ENCODE measurements at regions not wholly inside any gene's neighbourhood (a gene's known extent, or its start where the extent isn't known, plus 50 kb on each side); places are given as distances from the start of the nearest gene placed in this dataset.

DNA sequence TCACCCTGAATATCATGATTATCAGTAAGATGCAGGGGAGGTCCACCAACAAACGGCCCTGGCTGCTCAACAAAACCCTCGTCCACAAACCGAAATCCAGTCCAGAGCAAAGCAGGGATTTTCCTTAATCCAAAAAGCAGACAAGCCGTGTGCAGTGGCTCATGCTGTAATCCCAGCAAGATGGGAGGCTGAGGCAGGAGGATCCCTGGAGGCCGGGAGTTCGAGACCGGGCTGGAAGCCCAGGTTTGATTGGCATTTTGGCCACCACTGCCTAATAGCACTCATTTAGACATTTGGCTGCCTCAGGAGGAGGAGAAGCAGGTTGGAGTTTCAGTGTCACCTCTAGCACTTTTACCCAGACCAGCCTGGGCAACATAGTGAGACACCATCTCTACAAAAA lies 562.0 kb upstream of the AUTS2 start:
- TF ChIP-seq, protein P1, sequence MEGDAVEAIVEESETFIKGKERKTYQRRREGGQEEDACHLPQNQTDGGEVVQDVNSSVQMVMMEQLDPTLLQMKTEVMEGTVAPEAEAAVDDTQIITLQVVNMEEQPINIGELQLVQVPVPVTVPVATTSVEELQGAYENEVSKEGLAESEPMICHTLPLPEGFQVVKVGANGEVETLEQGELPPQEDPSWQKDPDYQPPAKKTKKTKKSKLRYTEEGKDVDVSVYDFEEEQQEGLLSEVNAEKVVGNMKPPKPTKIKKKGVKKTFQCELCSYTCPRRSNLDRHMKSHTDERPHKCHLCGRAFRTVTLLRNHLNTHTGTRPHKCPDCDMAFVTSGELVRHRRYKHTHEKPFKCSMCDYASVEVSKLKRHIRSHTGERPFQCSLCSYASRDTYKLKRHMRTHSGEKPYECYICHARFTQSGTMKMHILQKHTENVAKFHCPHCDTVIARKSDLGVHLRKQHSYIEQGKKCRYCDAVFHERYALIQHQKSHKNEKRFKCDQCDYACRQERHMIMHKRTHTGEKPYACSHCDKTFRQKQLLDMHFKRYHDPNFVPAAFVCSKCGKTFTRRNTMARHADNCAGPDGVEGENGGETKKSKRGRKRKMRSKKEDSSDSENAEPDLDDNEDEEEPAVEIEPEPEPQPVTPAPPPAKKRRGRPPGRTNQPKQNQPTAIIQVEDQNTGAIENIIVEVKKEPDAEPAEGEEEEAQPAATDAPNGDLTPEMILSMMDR (IDR thresholded peaks at IDR 0.05; ENCODE audit: insufficient read depth, low read depth, low read length, missing control alignments) = no peak
- H3K4me3 ChIP-seq (ENCODE audit: low read depth, low read length) = no peak overlapping the region
- no peak for DNase-seq (ENCODE audit: low read depth)

DNA sequence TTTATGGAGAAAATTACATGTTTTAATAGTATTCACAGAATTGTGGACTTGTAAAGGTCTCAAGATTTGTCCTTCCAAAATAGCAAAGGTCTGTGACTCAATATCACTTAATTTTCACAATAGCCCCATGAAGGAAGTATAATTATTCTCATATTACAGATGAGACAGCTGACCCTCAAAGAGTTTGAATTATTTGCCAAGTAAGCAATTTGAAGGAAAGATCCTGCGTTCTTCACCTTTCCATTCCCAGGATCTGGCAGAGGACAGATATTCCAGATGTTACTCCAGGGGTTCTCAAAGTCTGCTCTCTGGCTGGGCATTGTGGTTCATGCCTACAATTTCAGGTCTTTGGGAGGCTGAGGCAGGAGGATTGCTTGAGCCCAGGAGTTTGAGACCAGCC lies 559.4 kb upstream of the AUTS2 start:
- TF ChIP-seq, protein P1 (IDR thresholded peaks at IDR 0.05; ENCODE audit: insufficient read depth, low read depth, low read length, missing control alignments) = no peak
- H3K4me3 ChIP-seq (ENCODE audit: low read depth, low read length) = no peak overlapping the region
- DNase-seq (ENCODE audit: low read depth) = no peak

DNA sequence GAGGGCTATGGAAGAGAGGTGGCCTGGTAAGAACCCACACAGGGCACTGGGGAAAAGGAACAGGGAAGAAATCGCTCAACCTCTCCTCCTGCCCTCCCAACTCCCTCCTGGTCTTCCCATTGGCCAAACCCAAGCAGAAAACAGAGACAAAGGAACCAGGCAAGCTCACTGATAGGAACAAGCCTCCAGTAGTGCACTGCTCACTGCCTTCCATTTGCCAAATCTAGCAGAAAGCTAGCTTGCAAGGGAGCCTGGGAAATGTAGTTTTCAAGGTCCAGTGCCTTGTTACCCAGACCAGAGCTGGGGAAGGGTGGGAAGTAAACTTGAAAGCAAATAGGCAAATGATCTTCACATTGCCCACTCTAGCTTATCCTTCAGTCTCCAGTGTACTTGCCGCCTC lies 556.1 kb upstream of the AUTS2 start:
- TF ChIP-seq, protein P1 (IDR thresholded peaks at IDR 0.05; ENCODE audit: insufficient read depth, low read depth, low read length, missing control alignments) = no peak
- DNase-seq (ENCODE audit: low read depth) = no peak
- no peak overlapping the region for H3K4me3 ChIP-seq (ENCODE audit: low read depth, low read length)

DNA sequence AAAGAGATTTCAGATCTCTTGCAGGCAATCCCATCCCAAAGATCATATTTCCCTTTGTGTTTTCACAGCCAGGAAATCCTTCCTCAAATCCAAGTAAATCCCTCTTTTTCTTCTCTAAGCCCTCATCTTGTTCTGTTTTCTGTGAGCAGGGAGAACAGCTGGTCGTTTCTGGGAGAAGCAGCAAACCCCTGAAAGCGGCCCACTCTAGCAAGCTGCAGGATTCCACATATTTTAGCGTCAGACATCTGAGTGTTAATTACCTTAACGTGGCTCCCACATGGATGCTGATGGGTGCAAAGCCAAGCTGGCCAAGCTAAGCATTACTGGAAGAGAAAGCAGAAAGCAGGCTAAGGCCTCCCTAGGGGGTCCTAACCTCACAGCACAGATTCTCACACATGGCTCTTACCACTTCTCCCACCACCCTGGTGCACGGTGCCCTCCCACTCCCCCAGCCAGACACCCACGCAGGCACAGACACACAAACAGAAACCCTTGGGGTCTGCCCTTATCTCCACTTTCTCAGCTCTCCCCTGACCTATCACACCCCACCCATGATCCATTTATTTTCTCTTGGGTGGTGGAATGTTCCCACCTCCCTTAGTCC lies 551.0 kb upstream of the AUTS2 start:
- TF ChIP-seq, protein P1 (IDR thresholded peaks at IDR 0.05; ENCODE audit: insufficient read depth, low read depth, low read length, missing control alignments) = no peak
- DNase-seq (ENCODE audit: low read depth) = no peak
- H3K4me3 ChIP-seq (ENCODE audit: low read depth, low read length) = no peak overlapping the region

DNA sequence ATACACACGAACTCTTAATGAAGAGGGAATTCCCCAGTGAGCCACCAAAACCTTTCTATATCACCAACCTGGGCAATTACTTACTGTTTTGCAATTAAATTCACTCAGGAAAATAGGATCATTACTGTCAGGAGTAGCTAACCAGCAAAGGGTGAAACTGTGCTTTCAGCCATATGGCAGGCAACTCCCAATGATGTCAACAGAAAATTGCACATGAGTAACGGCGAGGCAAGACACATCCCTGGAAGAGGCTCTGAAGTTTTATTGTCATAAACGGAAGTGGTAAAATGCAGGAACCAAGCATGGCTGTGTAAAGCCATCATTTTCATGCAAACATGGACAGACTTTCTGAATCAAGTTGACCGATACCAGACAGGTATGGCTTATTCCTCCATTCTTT lies 548.9 kb upstream of the AUTS2 start:
- TF ChIP-seq, protein P1 (IDR thresholded peaks at IDR 0.05; ENCODE audit: insufficient read depth, low read depth, low read length, missing control alignments) = no peak
- DNase-seq (ENCODE audit: low read depth) = no peak

DNA sequence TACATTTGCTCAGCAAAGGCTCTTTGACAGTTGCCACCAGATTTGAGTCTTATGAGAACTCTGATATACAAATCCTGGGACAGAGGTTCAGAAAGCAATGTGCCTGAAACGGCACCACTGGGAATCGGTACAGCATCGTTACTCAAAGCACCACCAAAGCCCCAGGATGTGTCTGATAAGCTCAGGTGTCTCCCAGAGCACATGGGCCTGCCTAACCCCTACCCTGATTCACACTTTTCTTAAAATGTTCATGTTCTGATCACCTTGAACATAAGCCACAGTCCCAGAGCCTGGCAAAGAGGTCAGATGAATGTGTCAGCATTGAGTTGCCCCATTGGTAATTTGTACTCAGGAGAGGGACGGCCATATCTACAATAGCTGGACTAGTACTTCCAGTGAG lies 545.8 kb upstream of the AUTS2 start:
- no peak for DNase-seq (ENCODE audit: low read depth)
- no peak overlapping the region for H3K4me3 ChIP-seq (ENCODE audit: low read depth, low read length)
- TF ChIP-seq, protein P1 (IDR thresholded peaks at IDR 0.05; ENCODE audit: insufficient read depth, low read depth, low read length, missing control alignments) = no peak

More for the DNA sequence above, 548.9 kb upstream of the AUTS2 start:
- no peak overlapping the region for H3K4me3 ChIP-seq (ENCODE audit: low read depth, low read length)

DNA sequence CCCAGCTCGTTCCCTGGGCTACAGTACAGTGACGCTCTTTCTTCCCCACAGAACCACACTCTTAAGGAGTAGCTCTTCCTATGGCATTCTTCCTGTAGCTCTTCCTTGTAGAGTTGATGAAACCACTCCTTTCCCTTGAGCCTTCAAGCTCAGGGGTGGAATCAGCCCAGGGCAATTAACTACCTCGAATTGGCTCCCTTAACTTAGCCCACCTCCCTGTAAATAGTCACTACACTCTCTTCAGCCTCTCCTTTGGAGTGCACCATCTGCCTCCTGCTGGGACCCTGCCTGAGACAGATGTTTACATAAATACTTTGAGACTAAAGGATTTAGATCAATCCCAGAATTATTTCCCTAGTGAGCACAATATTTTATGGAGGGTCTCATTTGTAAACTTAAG lies 537.8 kb upstream of the AUTS2 start:
- no peak for DNase-seq (ENCODE audit: low read depth)
- no peak overlapping the region for H3K4me3 ChIP-seq (ENCODE audit: low read depth, low read length)
- TF ChIP-seq, protein P1 (IDR thresholded peaks at IDR 0.05; ENCODE audit: insufficient read depth, low read depth, low read length, missing control alignments) = no peak

Data from GM12865 (cell line).